IgD-negative memory B cell (primary cell): ENCODE measurements at regions not wholly inside any gene's neighbourhood (a gene's known extent, or its start where the extent isn't known, plus 50 kb on each side); places are given as distances from the start of the nearest gene placed in this dataset.
A peak's percentile ranks its signal among the peaks of the same experiment; 100 is the strongest.
"Not testable (repeated sequence)": the region's sequence is repeated elsewhere in the genome, so short reads cannot be mapped to it uniquely, and the experiment has no call there.

Experiments used
- H3K27ac Mint-ChIP-seq, 3 donors: one replicate each; pipeline ENCODE4 v1.8.0; 2020 to 2022; ENCODE audit warnings: mild to moderate bottlenecking in 3 of 3, mixed read lengths in 3 of 3, moderate library complexity in 1 of 3
- H3K27me3 Mint-ChIP-seq: one replicate; pipeline ENCODE4 v1.8.0; 2021; ENCODE audit warnings: mixed read lengths
- H3K36me3 Mint-ChIP-seq: one replicate; pipeline ENCODE4 v1.8.0; 2020; ENCODE audit warnings: mild to moderate bottlenecking, mixed read lengths
- H3K4me1 Mint-ChIP-seq, 3 donors: one replicate each; pipeline ENCODE4 v1.8.0; 2020 to 2022; ENCODE audit warnings: mixed read lengths in 3 of 3, mild to moderate bottlenecking in 1 of 3
- H3K4me3 Mint-ChIP-seq, 4 donors: one replicate each; pipeline ENCODE4 v1.8.0; 2020 to 2022; ENCODE audit warnings: mild to moderate bottlenecking in 4 of 4, mixed read lengths in 4 of 4, moderate library complexity in 3 of 4
- H3K9me3 Mint-ChIP-seq, 3 donors: one replicate each; pipeline ENCODE4 v1.8.0; 2020 to 2021; ENCODE audit warnings: mixed read lengths in 3 of 3, mild to moderate bottlenecking in 1 of 3

- no peaks in the 10 kb centered on the region for H3K27me3 Mint-ChIP-seq
- peaks cover 16% of the 10 kb centered on the region for H3K36me3 Mint-ChIP-seq
- H3K4me1 Mint-ChIP-seq: peaks cover 0 to 3% (median 0%) of the 10 kb centered on the region in 3 donors
Observed at GRCh38 chr7:149610441-149611011, 112.9 kb upstream of the ZNF746 start.

GRCh38 chr7:149608168-149608567 lies 110.6 kb upstream of the ZNF746 start:
- peaks cover 0 to 1% (median 0%) of the 10 kb centered on the region in 3 donors for H3K9me3 Mint-ChIP-seq
- H3K4me1 Mint-ChIP-seq: no peaks in the 10 kb centered on the region
- no peak overlapping the region for H3K4me3 Mint-ChIP-seq
- H3K27me3 Mint-ChIP-seq: no peaks in the 10 kb centered on the region
- no peak overlapping the region for H3K27ac Mint-ChIP-seq
- H3K36me3 Mint-ChIP-seq: peaks cover 18% of the 10 kb centered on the region

More at GRCh38 chr7:149610441-149611011, 112.9 kb upstream of the ZNF746 start:
- H3K9me3 Mint-ChIP-seq: peaks cover 0 to 1% (median 0%) of the 10 kb centered on the region in 3 donors
- peak overlapping the region in 1 of 4 donors; percentile 28 for H3K4me3 Mint-ChIP-seq
- no peak overlapping the region for H3K27ac Mint-ChIP-seq

GRCh38 chr7:149607683-149608082 lies 110.1 kb upstream of the ZNF746 start:
- Mint-ChIP-seq H3K4me3 (no peak overlapping the region), H3K36me3 (peaks cover 16% of the 10 kb centered on the region), H3K27me3 (no peaks in the 10 kb centered on the region), H3K4me1 (no peaks in the 10 kb centered on the region), H3K9me3 (peaks cover 0 to 1% (median 0%) of the 10 kb centered on the region in 3 donors), H3K27ac (no peak overlapping the region)

GRCh38 chr7:149606826-149607225 lies 109.2 kb upstream of the ZNF746 start:
- H3K27ac Mint-ChIP-seq: peak overlapping the region in 2 of 3 donors; percentile 34 to 43
- H3K27me3 Mint-ChIP-seq: no peaks in the 10 kb centered on the region
- H3K9me3 Mint-ChIP-seq: peaks cover 0 to 1% (median 0%) of the 10 kb centered on the region in 3 donors
- H3K4me3 Mint-ChIP-seq: no peak overlapping the region
- peaks cover 0 to under 1% (median 0%) of the 10 kb centered on the region in 3 donors for H3K4me1 Mint-ChIP-seq
- H3K36me3 Mint-ChIP-seq: peaks cover 12% of the 10 kb centered on the region

GRCh38 chr7:149605696-149606095 lies 108.1 kb upstream of the ZNF746 start:
- Mint-ChIP-seq H3K36me3 (peaks cover 12% of the 10 kb centered on the region), H3K4me1 (peaks cover 1 to 7% (median 6%) of the 10 kb centered on the region in 3 donors), H3K4me3 (no peak overlapping the region), H3K27ac (no peak overlapping the region), H3K27me3 (no peaks in the 10 kb centered on the region), H3K9me3 (peaks cover 0 to 1% (median 0%) of the 10 kb centered on the region in 3 donors)

GRCh38 chr7:149604521-149604920 lies 106.9 kb upstream of the ZNF746 start:
- Mint-ChIP-seq H3K9me3 (peaks cover 0 to 3% (median 1%) of the 10 kb centered on the region in 3 donors), H3K4me3 (no peak overlapping the region), H3K27ac (no peak overlapping the region), H3K4me1 (peaks cover 12 to 16% (median 14%) of the 10 kb centered on the region in 3 donors), H3K36me3 (peaks cover 14% of the 10 kb centered on the region), H3K27me3 (no peaks in the 10 kb centered on the region)

GRCh38 chr7:149600669-149601330 lies 103.2 kb upstream of the ZNF746 start:
- not testable (repeated sequence) for H3K27me3 Mint-ChIP-seq, H3K9me3 Mint-ChIP-seq
- Mint-ChIP-seq H3K36me3 (peaks cover 20% of the 10 kb centered on the region), H3K27ac (peak overlapping the region; percentile 93 to 98 (median 97)), H3K4me3 (peak overlapping the region; percentile 86 to 96 (median 89)), H3K4me1 (peaks cover 16 to 22% (median 20%) of the 10 kb centered on the region in 3 donors)

- Mint-ChIP-seq H3K4me1 (peaks cover 16 to 22% (median 20%) of the 10 kb centered on the region in 3 donors), H3K9me3 (peaks cover 0 to 3% (median 0%) of the 10 kb centered on the region in 3 donors), H3K27ac (peak overlapping the region; percentile 93 to 98 (median 97)), H3K4me3 (peak overlapping the region; percentile 86 to 96 (median 89)), H3K36me3 (peaks cover 21% of the 10 kb centered on the region), H3K27me3 (no peaks in the 10 kb centered on the region)
Observed at GRCh38 chr7:149599636-149600206, 102.1 kb upstream of the ZNF746 start.

- peak overlapping the region in 2 of 4 donors; percentile 73 to 87 for H3K4me3 Mint-ChIP-seq
- H3K27ac Mint-ChIP-seq: peak overlapping the region; percentile 93 to 98 (median 97)
- H3K4me1 Mint-ChIP-seq: peaks cover 16 to 22% (median 20%) of the 10 kb centered on the region in 3 donors
- no peaks in the 10 kb centered on the region for H3K27me3 Mint-ChIP-seq
- H3K36me3 Mint-ChIP-seq: peaks cover 23% of the 10 kb centered on the region
- peaks cover 0 to 3% (median 0%) of the 10 kb centered on the region in 3 donors for H3K9me3 Mint-ChIP-seq
Observed at GRCh38 chr7:149598721-149599308, 101.2 kb upstream of the ZNF746 start.

- Mint-ChIP-seq H3K4me3 (peak overlapping the region in 2 of 4 donors; percentile 23 to 54), H3K4me1 (peaks cover 16 to 22% (median 20%) of the 10 kb centered on the region in 3 donors), H3K27ac (peak overlapping the region in 1 of 3 donors; percentile 31), H3K36me3 (peaks cover 23% of the 10 kb centered on the region)
- not testable (repeated sequence) for H3K9me3 Mint-ChIP-seq, H3K27me3 Mint-ChIP-seq
Observed at GRCh38 chr7:149597789-149598188, 100.2 kb upstream of the ZNF746 start.

- H3K27ac Mint-ChIP-seq: no peak overlapping the region
Observed at GRCh38 chr7:149595541-149595940, 97.9 kb upstream of the ZNF746 start.

GRCh38 chr7:149595078-149595477 lies 97.5 kb upstream of the ZNF746 start:
- H3K36me3 Mint-ChIP-seq: peaks cover 31% of the 10 kb centered on the region
- peaks cover 10 to 13% (median 10%) of the 10 kb centered on the region in 3 donors for H3K4me1 Mint-ChIP-seq
- H3K27me3 Mint-ChIP-seq: no peaks in the 10 kb centered on the region
- peak overlapping the region in 1 of 3 donors; percentile 39 for H3K27ac Mint-ChIP-seq
- no peak overlapping the region for H3K4me3 Mint-ChIP-seq
- H3K9me3 Mint-ChIP-seq: peaks cover 0 to 3% (median 0%) of the 10 kb centered on the region in 3 donors

More at GRCh38 chr7:149595541-149595940, 97.9 kb upstream of the ZNF746 start:
- Mint-ChIP-seq H3K27me3 (no peaks in the 10 kb centered on the region), H3K4me1 (peaks cover 13 to 14% (median 14%) of the 10 kb centered on the region in 3 donors), H3K4me3 (no peak overlapping the region), H3K36me3 (peaks cover 31% of the 10 kb centered on the region), H3K9me3 (peaks cover 0 to 3% (median 0%) of the 10 kb centered on the region in 3 donors)

- peaks cover 0 to under 1% (median 0%) of the 10 kb centered on the region in 3 donors for H3K9me3 Mint-ChIP-seq
- H3K4me3 Mint-ChIP-seq: no peak overlapping the region
- H3K27me3 Mint-ChIP-seq: no peaks in the 10 kb centered on the region
- H3K27ac Mint-ChIP-seq: no peak overlapping the region
- H3K36me3 Mint-ChIP-seq: peaks cover 15% of the 10 kb centered on the region
- H3K4me1 Mint-ChIP-seq: no peaks in the 10 kb centered on the region
Observed at GRCh38 chr7:149588930-149589329, 91.3 kb upstream of the ZNF746 start.

GRCh38 chr7:149586646-149587645 lies 89.3 kb upstream of the ZNF746 start:
- Mint-ChIP-seq H3K36me3 (peaks cover 25% of the 10 kb centered on the region), H3K27ac (no peak overlapping the region)

More at GRCh38 chr7:149586646-149587645, 89.3 kb upstream of the ZNF746 start:
- peaks cover 0 to 1% (median 0%) of the 10 kb centered on the region in 3 donors for H3K9me3 Mint-ChIP-seq
- no peaks in the 10 kb centered on the region for H3K27me3 Mint-ChIP-seq
- H3K4me3 Mint-ChIP-seq: no peak overlapping the region
- H3K4me1 Mint-ChIP-seq: peaks cover 8 to 9% (median 9%) of the 10 kb centered on the region in 3 donors
